GM03348 (cell line): ENCODE measurements at regions not wholly inside any gene's neighbourhood (a gene's known extent, or its start where the extent isn't known, plus 50 kb on each side); places are given as distances from the start of the nearest gene placed in this dataset.
A peak's percentile ranks its signal among the peaks of the same experiment; 100 is the strongest.
"Not testable (repeated sequence)": the region's sequence is repeated elsewhere in the genome, so short reads cannot be mapped to it uniquely, and the experiment has no call there.

Source experiments
- DNase-seq: peaks from one replicate; pipeline ENCODE4 v3.0.0; 2012; ENCODE audit warnings: low spot score

- no peak for DNase-seq
Observed at GRCh38 chr6:140382355-140382754, 1007.9 kb upstream of the CITED2 start.

GRCh38 chr6:140380427-140381218 is 1006.2 kb upstream of the CITED2 start:
- peak; percentile 21 for DNase-seq

- DNase-seq, result peak; percentile 49
Observed at GRCh38 chr6:140379919-140380318, 1005.5 kb upstream of the CITED2 start.

DNA sequence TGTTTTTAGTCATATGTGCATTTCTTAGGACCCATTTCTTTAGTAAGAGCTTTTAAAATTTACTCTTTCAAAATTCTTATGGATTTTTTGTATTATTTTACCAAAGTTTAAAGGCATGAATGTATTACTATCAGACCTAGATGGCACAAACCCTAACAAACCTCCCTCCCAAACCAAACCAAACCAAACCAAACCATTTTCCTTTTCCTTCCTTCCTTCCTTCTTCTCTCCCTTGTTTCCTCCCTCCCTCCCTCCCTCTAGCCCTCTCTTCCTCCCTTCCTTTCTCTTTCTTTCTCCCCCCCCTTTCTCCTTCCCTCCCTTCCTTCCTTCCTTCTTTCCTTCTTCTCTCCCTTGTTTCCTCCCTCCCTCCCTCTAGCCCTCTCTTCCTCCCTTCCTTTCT is 1001.8 kb upstream of the CITED2 start:
- no peak for DNase-seq

GRCh38 chr6:140373728-140374127 is 999.3 kb upstream of the CITED2 start:
- DNase-seq, result not testable (repeated sequence)

GRCh38 chr6:140372064-140372463 is 997.6 kb upstream of the CITED2 start:
- DNase-seq, result no peak

DNA sequence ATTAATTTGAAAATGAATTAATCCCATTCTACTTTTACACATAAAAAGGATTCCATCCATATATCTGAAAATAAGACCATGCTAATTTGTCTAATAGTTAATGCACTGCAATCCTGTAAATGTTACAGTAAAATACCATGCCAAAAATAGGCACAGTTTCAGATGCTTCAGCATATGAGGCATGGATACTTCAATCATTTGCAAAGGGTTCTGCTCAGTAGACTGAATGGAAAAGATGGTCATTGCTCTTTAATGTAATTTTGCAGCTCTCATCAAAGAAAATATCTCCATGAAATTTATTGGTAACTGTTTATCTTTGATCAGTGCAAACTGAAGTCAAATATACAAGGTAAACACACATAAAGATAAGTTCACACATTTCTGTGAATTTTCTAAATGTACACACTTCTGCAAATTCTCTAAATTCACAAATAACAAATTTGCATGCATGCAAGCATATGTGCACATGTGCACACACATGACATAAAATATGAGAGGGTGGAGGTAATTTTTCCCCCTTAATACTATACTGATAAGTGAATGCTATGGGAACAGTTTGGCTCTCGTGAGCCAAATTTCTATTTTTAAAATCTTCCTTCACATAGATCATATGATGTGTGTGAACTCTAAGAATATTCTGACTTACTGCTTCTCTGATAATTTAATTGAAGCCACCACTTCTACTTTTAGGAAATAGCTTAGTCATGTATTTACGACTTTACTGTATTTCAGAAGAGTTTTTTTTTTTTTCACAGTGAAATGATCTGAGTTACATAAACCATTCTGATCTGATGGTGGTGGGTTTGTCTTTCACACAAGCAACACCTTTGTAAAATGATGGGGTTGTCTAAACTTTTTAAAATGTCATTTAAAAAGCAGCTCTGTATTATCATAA is 996.8 kb upstream of the CITED2 start:
- peak; percentile 34 for DNase-seq

GRCh38 chr6:140370441-140370840 is 996.0 kb upstream of the CITED2 start:
- DNase-seq, result no peak

- DNase-seq, result no peak
Observed at GRCh38 chr6:140366991-140367390, 992.5 kb upstream of the CITED2 start.

- no peak for DNase-seq
Observed at GRCh38 chr6:140364916-140365315, 990.5 kb upstream of the CITED2 start.

GRCh38 chr6:140360651-140361050 is 986.2 kb upstream of the CITED2 start:
- no peak for DNase-seq

DNA sequence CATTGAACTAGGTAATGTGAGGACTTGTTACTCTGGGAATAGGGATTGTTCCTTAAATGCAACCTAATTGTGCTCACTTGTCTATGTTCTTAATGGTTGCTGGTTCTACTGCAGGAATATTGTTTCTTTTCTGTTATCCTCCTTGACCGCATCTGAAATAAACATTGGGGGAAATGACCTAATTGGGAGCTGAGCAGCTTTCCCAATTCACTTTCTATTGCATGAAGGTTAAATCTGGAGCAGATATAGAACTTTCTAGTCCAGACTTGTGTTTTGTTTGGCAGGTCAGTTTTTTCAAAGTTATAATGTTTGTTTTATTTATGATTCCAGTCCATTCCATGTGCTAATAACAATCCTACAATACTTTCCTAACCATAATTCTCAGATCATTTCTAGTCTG is 981.0 kb upstream of the CITED2 start:
- DNase-seq, result no peak

- DNase-seq, result no peak
Observed at GRCh38 chr6:140354296-140354695, 979.8 kb upstream of the CITED2 start.

- DNase-seq, result no peak
Observed at GRCh38 chr6:140353536-140353935, 979.1 kb upstream of the CITED2 start.

DNA sequence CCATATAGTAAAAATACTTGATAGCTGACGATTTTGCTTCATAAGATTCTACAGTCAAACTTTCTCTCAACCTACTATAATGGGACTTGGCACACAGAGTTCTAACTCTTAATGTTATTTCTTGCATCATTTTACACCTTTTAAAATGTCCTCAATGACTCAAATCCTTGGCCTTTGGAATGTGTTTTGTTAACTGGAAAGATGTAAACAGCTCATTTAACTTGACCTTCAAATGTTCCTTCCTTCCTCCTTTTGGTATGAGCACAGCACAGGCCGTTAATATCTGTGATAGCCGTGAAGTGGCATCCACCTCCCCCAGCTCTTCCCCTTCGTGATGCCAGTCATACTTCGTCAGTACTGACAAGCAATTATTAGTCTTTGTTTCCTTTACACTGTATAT is 972.0 kb upstream of the CITED2 start:
- no peak for DNase-seq

GRCh38 chr6:140345935-140346334 is 971.5 kb upstream of the CITED2 start:
- no peak for DNase-seq

GRCh38 chr6:140344142-140344913 is 969.9 kb upstream of the CITED2 start:
- DNase-seq, result peak; percentile 48

DNA sequence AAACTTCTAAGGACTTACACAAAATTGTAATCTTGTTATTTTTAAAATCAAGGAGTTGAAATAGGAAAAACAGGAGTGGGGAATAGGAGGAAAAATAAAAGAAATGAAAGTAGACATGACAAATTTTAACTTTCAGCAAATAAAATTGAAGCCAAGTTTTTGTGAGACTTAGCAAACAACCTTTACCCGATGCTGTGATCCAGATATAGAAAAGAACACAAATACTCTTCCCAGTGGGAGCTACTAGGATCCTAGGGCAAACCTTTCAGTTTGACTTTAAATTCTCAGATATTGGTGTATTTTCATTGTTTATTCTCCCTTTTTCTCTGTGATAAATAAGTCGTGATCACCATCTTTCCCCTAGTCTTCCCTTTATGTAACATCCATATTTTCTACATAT is 968.7 kb upstream of the CITED2 start:
- no peak for DNase-seq

- no peak for DNase-seq
Observed at GRCh38 chr6:140341272-140341671, 966.8 kb upstream of the CITED2 start.

DNA sequence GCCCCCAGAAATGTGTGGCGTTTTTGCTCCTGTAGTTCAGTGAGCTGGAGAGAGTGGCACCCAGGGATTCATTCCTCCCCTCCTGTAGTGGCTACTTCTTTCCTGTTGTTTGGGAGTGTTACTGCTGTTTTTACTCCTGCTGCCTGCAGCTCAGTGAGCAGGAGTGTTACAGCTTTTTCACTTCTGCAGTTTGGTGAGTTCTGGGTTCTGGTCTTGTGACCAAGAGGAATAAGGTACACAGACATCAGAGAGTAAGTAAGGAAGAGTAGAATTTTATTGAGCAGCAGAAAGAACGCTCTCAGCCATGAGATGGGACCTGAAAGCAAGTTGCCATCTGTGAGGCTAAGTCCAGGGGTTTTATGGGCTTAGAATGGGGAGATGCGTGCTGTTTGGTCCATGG is 966.3 kb upstream of the CITED2 start:
- no peak for DNase-seq

GRCh38 chr6:140339084-140339483 is 964.6 kb upstream of the CITED2 start:
- not testable (repeated sequence) for DNase-seq

DNA sequence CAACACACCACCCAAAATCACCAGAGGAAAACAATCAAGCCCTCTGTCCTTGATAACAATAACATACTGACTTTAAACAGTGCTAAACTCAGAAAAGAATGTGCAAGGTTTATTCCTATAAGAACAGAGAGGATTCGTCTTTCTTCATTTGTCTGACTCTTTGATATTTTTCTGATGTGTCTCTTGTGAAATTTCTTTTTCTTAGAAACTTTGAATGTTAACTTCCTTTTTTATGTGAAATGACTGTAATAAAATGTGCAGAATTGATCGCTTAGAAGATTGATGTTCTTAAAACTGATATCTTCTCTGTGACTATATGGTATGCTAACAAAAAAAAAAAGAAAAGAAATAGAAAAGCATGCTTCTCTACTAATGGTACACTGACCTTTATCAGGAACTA is 947.4 kb upstream of the CITED2 start:
- no peak for DNase-seq
